Colonic mucosa (tissue), 4 donors: ENCODE measurements at regions not wholly inside any gene's neighbourhood (a gene's known extent, or its start where the extent isn't known, plus 50 kb on each side); places are given as distances from the start of the nearest gene placed in this dataset.

ENCODE experiments used
- DNase-seq: peaks from one replicate; pipeline ENCODE4 v3.0.0-alpha.2; 2020
- H3K27ac ChIP-seq: fragments of 200-600 bp; one replicate; pipeline ENCODE4 v1.8.0; 2021
- H3K27me3 ChIP-seq: fragments of 200-600 bp; one replicate; pipeline ENCODE4 v1.8.0; 2021
- H3K36me3 ChIP-seq: fragments of 200-600 bp; one replicate; pipeline ENCODE4 v1.8.0; 2021
- H3K4me1 ChIP-seq: fragments of 200-600 bp; one replicate; pipeline ENCODE4 v1.8.0; 2021; ENCODE audit warnings: mild to moderate bottlenecking
- H3K4me3 ChIP-seq: fragments of 200-600 bp; one replicate; pipeline ENCODE4 v1.8.0; 2021
- H3K9ac ChIP-seq, 2 donors: one replicate each; pipeline ENCODE4 v1.7.0; 2013; ENCODE audit warnings: control low read depth in 2 of 2, low read depth in 2 of 2, low read length in 2 of 2
- H3K9me3 ChIP-seq: fragments of 200-600 bp; one replicate; pipeline ENCODE4 v1.8.0; 2021
- intact Hi-C: fragments of 100-400 bp; cut with DNase I; formaldehyde crosslinking; loops from one replicate; pipeline ENCODE4 v1.14.1; 2022
- TF ChIP-seq, protein P1 (sequence below): fragments of 200-600 bp; IDR thresholded peaks from one replicate; pipeline ENCODE4 v1.8.0; 2022; ENCODE audit warnings: antibody characterized with exemption, mild to moderate bottlenecking
- donor health status: healthy.
- donor health status: DM: no; HTN: no; CAD: no.
- donor health status: DM: no; HTN: no; CAD: no.

GRCh38 chr11:33616552-33616951 lies 84.1 kb downstream of the C11orf91 start:
- no peak overlapping the region for H3K4me3 ChIP-seq
- H3K27ac ChIP-seq: no peak overlapping the region
- DNase-seq: no peak
- H3K27me3 ChIP-seq: no peaks in the 10 kb centered on the region
- no peaks in the 10 kb centered on the region for H3K36me3 ChIP-seq
- no peaks in the 10 kb centered on the region for H3K4me1 ChIP-seq
- H3K9ac ChIP-seq: no peak overlapping the region
- TF ChIP-seq, protein P1, sequence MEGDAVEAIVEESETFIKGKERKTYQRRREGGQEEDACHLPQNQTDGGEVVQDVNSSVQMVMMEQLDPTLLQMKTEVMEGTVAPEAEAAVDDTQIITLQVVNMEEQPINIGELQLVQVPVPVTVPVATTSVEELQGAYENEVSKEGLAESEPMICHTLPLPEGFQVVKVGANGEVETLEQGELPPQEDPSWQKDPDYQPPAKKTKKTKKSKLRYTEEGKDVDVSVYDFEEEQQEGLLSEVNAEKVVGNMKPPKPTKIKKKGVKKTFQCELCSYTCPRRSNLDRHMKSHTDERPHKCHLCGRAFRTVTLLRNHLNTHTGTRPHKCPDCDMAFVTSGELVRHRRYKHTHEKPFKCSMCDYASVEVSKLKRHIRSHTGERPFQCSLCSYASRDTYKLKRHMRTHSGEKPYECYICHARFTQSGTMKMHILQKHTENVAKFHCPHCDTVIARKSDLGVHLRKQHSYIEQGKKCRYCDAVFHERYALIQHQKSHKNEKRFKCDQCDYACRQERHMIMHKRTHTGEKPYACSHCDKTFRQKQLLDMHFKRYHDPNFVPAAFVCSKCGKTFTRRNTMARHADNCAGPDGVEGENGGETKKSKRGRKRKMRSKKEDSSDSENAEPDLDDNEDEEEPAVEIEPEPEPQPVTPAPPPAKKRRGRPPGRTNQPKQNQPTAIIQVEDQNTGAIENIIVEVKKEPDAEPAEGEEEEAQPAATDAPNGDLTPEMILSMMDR: no peak
- H3K9me3 ChIP-seq: no peaks in the 10 kb centered on the region
- intact Hi-C loops: no loop called here

GRCh38 chr11:33615751-33616150 lies 84.9 kb downstream of the C11orf91 start:
- intact Hi-C loops: no loop called here
- no peak overlapping the region for H3K27ac ChIP-seq
- TF ChIP-seq, protein P1: no peak
- H3K9ac ChIP-seq: no peak overlapping the region
- no peaks in the 10 kb centered on the region for H3K9me3 ChIP-seq
- no peaks in the 10 kb centered on the region for H3K27me3 ChIP-seq
- no peaks in the 10 kb centered on the region for H3K4me1 ChIP-seq
- no peaks in the 10 kb centered on the region for H3K36me3 ChIP-seq
- DNase-seq: no peak
- H3K4me3 ChIP-seq: no peak overlapping the region

- Histone ChIP-seq H3K27me3 (no peaks in the 10 kb centered on the region), H3K4me1 (no peaks in the 10 kb centered on the region), H3K9me3 (no peaks in the 10 kb centered on the region), H3K27ac (no peak overlapping the region), H3K36me3 (no peaks in the 10 kb centered on the region), H3K4me3 (no peak overlapping the region), H3K9ac (no peak overlapping the region)
- TF ChIP-seq, protein P1: no peak
- DNase-seq: no peak
- intact Hi-C loops: no loop called here
These were observed 87.2 kb downstream of the C11orf91 start for GRCh38 chr11:33613404-33613803.

GRCh38 chr11:33610903-33611302 lies 89.7 kb downstream of the C11orf91 start:
- DNase-seq: no peak
- intact Hi-C loops: no loop called here
- H3K4me3 ChIP-seq: no peak overlapping the region

DNA sequence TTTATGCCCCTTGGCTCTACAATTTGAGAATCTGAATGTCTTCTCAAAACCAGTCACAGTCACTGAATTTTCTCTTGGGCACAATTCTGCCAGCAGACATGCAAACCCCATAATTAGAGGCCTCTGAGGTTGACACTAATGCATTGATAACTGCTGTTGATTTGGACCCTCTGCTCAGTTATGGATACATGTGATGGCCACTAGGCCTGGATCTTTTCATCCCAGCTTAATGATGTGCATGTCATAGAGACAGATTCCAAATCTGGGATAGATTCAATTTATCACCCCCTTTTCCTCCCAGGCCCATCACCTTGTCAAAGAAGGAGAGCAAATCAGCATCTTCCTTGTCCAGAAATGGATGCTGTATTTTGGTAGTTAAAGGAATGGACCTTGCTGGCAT lies 92.2 kb downstream of the C11orf91 start:
- H3K27ac ChIP-seq: no peak overlapping the region
- TF ChIP-seq, protein P1: no peak
- H3K4me3 ChIP-seq: no peak overlapping the region
- H3K4me1 ChIP-seq: no peaks in the 10 kb centered on the region
- intact Hi-C loops: no loop called here
- H3K9ac ChIP-seq: no peak overlapping the region
- H3K27me3 ChIP-seq: no peaks in the 10 kb centered on the region
- no peak for DNase-seq
- no peaks in the 10 kb centered on the region for H3K9me3 ChIP-seq
- no peaks in the 10 kb centered on the region for H3K36me3 ChIP-seq

More at GRCh38 chr11:33610903-33611302, 89.7 kb downstream of the C11orf91 start:
- Histone ChIP-seq H3K27me3 (no peaks in the 10 kb centered on the region), H3K4me1 (no peaks in the 10 kb centered on the region), H3K9me3 (no peaks in the 10 kb centered on the region), H3K27ac (no peak overlapping the region), H3K9ac (no peak overlapping the region), H3K36me3 (no peaks in the 10 kb centered on the region)
- TF ChIP-seq, protein P1: no peak

- Histone ChIP-seq H3K4me3 (no peak overlapping the region), H3K9me3 (no peaks in the 10 kb centered on the region), H3K27ac (no peak overlapping the region), H3K36me3 (no peaks in the 10 kb centered on the region), H3K4me1 (no peaks in the 10 kb centered on the region), H3K27me3 (no peaks in the 10 kb centered on the region), H3K9ac (no peak overlapping the region)
- TF ChIP-seq, protein P1: no peak
- DNase-seq: no peak
- intact Hi-C loops: no loop called here
These were observed 93.9 kb downstream of the C11orf91 start for GRCh38 chr11:33606762-33607161.
